SHP77 (cell line): ENCODE measurements at regions not wholly inside any gene's neighbourhood (a gene's known extent, or its start where the extent isn't known, plus 50 kb on each side); places are given as distances from the start of the nearest gene placed in this dataset.

Experiments used
- DNase-seq, 2 experiments: peaks; one replicate each; lab custom pipeline; 2025; lab: John Stamatoyannopoulos, UW

- no peak for DNase-seq
Measured at GRCh38 chr4:137739391-137739790, 207.1 kb upstream of the PCDH18 start.

GRCh38 chr4:137738375-137738990 lies 206.2 kb upstream of the PCDH18 start:
- no peak for DNase-seq

DNA sequence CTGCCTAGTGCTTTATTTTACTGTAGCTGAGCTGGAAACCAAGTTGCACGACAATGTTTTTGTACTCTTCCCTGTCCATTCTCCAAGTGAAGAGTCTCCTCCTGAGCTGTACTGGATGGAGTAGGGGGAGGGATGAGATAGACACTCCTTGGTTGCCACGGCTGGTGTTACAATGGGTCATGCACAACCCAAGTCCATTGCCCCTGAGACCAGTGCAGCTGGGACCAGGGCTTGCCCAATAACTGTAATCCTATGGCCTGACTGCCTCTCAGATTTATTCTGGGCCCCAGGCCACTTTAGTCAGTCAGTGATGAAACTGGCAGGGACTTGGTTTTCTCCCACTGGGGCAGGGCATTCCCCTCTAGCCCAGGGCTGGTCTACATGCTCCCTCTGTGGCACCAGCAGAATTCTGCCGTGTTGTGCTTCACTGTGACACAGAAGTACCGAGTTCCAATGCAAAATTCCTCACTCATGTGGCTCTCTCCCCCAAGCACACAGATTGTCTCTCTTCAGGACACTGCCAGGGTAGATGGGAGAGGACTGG lies 203.3 kb upstream of the PCDH18 start:
- no peak for DNase-seq

DNA sequence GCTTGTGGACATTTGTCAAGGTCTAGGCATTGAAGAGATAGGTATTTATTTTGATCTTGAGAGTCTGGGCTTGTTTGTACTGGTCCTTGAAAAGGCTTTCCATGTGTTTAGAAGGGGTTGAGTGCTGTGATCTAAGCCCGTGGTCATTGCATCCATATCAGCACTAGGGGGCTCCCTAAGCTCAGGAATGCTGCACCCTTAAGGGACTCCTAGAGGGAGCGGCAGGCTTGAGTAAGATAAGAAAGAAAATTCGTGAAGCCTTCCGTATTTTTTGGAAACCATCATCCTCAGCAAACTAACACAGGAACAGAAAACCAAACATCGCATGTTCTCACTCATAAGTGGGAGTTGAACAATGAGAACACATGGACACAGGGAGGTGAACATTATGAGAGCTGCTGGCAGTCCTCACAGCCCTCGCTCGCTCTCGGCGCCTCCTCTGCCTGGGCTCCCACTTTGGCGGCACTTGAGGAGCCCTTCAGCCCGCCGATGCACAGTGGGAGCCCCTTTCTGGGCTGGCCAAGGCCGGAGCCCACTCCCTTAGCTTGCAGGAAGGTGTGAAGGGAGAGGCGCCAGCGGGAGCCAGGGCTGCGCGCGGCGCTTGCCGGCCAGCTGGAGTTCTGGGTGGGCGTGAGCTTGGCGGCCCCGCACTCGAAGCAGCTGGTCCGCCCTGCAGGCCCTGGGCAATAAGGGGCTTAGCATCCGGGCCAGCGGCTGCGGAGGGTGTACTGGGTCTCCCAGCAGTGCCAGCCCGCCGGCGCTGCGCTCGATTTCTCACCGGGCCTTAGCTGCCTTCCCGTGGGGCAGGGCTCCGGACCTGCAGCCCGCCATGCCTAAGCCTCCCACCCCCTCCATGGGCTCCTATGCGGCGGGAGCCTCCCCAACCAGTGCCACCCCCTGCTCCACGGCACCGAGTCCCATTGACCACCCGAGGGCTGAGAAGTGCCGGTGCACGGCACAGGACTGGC lies 201.2 kb upstream of the PCDH18 start:
- DNase-seq = peak; percentile 6 to 31

DNA sequence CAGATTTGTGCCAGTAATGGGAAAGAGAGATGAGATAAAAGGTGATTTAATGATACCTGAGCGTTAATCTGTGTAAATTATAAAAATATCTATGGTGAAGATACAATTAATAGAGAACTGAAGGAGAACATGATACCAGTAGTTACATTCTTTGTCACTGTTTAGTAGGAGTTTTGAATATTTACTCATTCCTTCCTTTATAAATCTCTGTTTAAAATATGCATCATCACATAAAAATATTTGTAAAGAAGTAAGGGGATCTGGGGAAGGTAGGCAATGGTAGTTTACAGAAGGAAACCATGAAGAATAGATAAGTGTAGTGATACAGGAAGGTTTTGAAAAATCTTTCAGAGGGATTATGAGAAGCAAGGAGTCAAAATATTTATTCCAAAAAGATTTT lies 190.6 kb upstream of the PCDH18 start:
- no peak for DNase-seq

- no peak for DNase-seq
Measured at GRCh38 chr4:137711502-137711901, 179.2 kb upstream of the PCDH18 start.

- DNase-seq = no peak
Measured at GRCh38 chr4:137707626-137708025, 175.3 kb upstream of the PCDH18 start.

- DNase-seq = no peak
Measured at GRCh38 chr4:137707102-137707620, 174.9 kb upstream of the PCDH18 start.

DNA sequence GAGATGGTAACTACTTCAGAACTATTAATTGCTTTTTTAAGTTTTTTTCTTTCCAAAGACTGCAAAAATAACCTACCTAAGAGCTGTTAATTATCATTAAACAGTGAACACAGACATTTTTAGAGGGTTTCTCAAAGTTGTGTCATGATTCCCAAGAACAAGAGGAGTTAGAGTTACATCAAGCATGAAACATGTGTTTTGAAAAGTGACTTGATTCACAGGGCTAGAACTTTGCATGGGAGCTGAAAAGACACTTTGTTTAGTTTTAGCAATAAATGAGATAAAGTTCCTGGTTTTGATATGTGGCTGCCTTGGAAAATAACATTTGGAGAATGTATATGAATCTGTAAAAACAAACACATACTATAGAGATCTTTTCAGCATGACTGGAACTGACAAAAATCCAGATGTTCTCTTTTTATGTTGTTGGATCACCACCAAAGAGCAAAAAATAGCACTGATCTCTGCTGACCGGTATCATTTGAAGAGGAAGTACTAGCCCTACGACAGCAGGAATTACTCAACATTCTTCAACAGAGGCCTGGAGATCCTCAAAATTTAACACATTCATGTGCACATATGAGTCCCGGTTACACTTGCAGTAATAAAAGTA lies 173.0 kb upstream of the PCDH18 start:
- no peak for DNase-seq

GRCh38 chr4:137703195-137703594 lies 170.9 kb upstream of the PCDH18 start:
- DNase-seq = peak in 1 of 2 experiments; percentile 4

DNA sequence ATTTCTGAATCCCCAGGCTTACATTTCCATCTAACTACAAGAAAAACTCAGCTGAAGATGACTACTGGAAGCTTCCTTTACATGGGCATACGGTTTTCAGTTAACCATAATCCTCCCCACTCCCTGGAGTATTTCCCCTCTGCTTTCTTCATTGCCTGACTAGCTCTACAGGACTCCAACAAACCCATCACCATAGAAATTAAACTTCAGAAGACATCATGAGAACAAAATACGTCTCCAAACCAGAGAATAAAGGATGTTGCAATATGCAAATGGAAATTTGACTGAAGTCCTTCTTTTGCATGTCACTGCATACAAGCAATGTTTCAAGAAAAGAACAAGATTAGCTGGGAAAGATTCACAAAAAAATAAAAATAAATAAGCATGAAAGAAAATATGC lies 170.2 kb upstream of the PCDH18 start:
- DNase-seq = no peak

- no peak for DNase-seq
Measured at GRCh38 chr4:137701401-137701800, 169.1 kb upstream of the PCDH18 start.

DNA sequence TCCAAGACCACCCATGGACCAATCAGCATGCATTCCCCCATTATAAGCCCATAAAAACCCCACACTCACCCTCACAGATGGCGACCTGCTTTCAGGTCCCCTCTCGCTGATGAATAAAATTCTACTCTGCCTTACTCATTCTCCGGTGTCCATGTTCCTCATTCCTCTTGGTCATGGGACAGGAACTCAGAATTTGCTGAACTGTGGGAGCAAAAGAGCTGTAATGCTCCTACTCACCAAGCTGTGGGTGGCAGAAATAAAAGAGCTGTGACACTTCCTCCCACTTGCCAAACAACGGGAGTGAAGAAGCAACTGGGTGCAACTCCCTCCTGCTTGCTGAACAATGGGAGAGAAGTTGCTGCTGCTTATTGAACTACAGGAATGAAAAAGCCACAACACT lies 168.5 kb upstream of the PCDH18 start:
- DNase-seq = no peak

GRCh38 chr4:137700072-137700471 lies 167.8 kb upstream of the PCDH18 start:
- DNase-seq = no peak

DNA sequence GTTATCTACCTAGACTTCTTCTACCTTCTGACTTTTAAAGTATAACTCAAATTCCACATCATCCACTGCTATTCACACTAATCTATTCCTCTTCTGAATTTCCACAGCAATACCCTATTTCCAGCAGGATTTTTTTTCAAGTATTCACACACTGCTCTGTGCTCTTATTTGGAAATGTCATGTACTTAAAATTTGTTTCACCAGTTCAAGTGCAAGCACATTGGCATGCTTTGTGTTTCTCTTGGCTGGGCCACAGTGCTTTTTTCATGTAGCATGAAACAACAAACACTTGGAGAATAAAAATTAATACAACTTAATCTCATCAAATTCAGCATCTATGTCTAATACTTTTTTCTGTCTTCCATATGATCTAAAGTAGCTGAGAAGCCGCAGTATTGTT lies 161.8 kb upstream of the PCDH18 start:
- no peak for DNase-seq

GRCh38 chr4:137693641-137694040 lies 161.3 kb upstream of the PCDH18 start:
- no peak for DNase-seq

DNA sequence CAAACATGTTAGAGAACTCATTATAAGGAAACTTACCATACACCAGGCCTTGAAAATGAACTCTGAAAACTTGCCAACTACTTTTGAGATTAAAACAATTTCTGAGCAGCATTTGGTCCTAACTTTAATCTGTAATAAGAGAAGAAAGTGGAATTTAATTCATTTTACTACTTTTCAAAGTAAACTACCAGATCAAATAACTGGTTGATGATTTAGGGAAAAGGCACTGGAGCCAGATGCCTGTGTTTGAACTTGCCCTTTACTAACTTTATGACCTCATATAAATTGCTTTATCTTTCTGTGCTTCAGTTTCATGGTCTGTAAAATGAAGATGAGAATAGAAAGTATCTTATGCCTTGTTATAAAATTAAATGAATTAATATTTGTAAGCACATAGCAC lies 159.9 kb upstream of the PCDH18 start:
- DNase-seq = no peak

DNA sequence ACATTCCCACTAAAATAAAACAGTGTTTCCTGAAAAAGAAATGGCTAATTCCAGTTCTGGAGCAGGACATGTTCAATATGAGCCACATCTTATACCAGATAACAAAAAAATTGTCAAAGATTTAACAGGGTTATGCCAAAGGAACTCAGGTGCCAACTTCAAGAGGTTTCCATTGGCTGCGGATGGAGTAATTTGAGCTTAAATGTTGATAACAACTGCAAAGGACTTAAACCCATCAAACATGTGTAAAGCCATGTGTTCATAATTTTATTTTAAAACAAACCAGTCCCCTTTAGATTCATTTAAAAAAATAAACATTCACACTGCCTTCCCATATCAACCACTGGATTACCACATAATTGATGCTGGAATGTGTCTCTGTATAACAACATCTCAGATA lies 156.4 kb upstream of the PCDH18 start:
- no peak for DNase-seq

GRCh38 chr4:137685357-137685756 lies 153.1 kb upstream of the PCDH18 start:
- no peak for DNase-seq

DNA sequence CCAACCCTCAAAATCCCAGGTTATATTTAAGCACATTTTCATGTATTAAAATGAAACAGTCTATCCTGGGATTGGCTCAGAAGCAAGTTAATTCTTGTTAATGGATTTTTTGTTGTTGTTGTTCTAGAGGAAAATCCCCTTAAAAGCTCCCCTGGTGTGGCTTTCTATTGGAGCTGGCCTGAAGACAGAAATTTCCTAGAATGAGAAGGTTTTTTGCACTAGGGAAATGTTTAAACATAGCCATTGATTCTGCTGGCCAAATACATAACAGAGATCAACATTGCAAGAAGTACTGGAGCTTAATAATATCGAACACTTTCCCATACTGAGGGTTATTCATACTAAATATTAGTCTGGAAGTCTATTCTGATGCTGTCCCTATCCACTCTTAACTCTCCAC lies 148.8 kb upstream of the PCDH18 start:
- DNase-seq = no peak

- no peak for DNase-seq
Measured at GRCh38 chr4:137678796-137679195, 146.5 kb upstream of the PCDH18 start.

DNA sequence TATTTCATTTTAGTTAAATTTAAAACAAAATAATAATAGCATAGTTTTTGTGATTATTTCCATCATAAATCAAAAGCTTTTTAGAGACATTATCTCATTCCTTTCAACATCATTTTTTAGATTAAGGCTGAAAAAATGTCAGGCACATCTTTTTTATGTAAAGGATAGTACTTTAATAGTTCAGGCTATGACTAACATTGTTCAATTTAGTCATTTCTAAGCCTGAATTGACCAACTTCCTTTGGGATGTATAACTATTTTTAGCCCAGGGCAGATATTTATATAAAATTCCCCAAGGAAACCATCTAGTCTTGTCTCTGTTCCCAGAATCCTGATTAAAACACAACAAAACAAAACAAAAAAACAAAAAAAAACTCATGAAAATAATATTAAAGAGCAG lies 145.6 kb upstream of the PCDH18 start:
- DNase-seq = no peak
